WI38 (cell line): ENCODE measurements at regions not wholly inside any gene's neighbourhood (a gene's known extent, or its start where the extent isn't known, plus 50 kb on each side); places are given as distances from the start of the nearest gene placed in this dataset.

ENCODE experiments used
- H3K4me3 ChIP-seq: 2 replicates; pipeline ENCODE4 v1.5.1; 2011; ENCODE audit warnings: low read depth, mild to moderate bottlenecking, control low read depth, low read length
- CTCF ChIP-seq: IDR thresholded peaks from 2 replicates; pipeline ENCODE4 v1.5.1; 2012; ENCODE audit warnings: low read depth, mild to moderate bottlenecking, control low read depth, low read length

- no peak overlapping the region for H3K4me3 ChIP-seq
- no peak for TF ChIP-seq CTCF
Observed at GRCh38 chr16:79867425-79867997, 267.0 kb upstream of the MAF start.

- TF ChIP-seq CTCF: no peak
- no peak overlapping the region for H3K4me3 ChIP-seq
Observed at GRCh38 chr16:79865918-79866317, 265.4 kb upstream of the MAF start.

- H3K4me3 ChIP-seq: no peak overlapping the region
- TF ChIP-seq CTCF: no peak
Observed at GRCh38 chr16:79864781-79865391, 264.3 kb upstream of the MAF start.

GRCh38 chr16:79864032-79864780 lies 263.7 kb upstream of the MAF start:
- no peak overlapping the region for H3K4me3 ChIP-seq
- no peak for TF ChIP-seq CTCF

DNA sequence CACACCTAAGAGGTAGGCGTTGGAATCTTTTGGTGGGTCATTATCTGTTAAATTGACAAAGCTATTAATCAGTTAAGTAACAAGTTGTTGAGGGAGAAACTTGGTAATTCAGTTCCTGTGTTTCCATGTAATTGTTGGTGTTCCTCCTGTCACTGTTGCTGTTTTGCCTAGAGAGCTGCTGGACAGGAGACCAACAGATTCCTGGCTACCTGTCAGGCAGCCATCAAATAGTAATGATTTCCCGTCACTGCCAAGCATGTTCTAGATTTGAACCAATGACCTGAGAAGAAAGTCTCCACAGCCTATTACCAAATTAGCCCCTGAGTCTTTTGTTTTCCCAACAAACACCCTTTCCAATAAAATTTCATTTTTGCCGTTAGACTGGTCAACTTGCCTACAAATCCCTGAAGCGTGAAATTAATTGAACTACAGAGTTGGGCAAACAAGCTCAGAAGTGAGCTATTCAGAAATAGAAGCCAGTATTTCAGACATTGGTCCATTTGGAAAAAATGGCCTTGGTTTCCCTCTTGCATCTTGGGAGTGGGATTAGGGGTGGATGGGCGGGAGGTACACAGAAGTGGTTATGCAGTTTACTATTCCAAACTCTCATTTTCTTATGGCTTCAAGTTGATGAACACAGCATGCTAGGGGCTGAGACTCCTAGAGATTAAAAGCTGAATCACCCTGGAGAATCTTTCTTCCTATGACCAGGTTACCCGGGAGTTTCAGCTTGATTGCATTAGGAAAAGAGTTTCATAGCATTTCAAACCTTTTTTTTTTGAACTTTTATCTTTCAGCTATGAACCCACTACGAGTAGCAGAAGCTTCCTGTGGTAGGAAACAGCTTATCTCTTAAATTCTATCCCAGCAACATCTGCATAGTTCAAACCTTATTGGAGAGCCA lies 262.8 kb upstream of the MAF start:
- no peak overlapping the region for H3K4me3 ChIP-seq
- no peak for TF ChIP-seq CTCF

DNA sequence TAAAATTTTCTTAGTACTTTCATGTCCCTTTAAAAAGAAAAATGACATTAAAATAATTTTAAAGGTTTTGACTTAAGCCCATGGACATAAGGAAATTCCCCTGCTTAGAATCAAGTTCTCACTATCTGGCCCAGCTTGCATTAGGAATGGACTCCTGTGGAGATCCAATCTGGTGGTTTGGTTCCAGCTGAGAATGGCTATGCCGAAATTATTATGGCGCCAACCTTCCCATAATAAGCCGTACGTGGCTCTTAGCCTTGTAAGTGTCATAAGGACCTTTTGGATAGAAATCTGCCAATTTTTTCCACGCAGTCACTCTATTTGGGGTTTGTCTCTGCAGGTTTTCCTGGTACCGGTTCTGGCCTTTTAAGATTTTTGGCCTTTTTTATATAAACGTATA lies 262.1 kb upstream of the MAF start:
- no peak overlapping the region for H3K4me3 ChIP-seq
- TF ChIP-seq CTCF: no peak

GRCh38 chr16:79856581-79856980 lies 256.0 kb upstream of the MAF start:
- no peak for TF ChIP-seq CTCF
- H3K4me3 ChIP-seq: no peak overlapping the region
